G401 (cell line): ENCODE measurements at regions not wholly inside any gene's neighbourhood (a gene's known extent, or its start where the extent isn't known, plus 50 kb on each side); places are given as distances from the start of the nearest gene placed in this dataset.

Source experiments
- DNase-seq: peaks from one replicate; pipeline ENCODE4 v3.0.0-alpha.2; 2015; ENCODE audit warnings: low spot score
- in situ Hi-C: cut with HindIII; loops from 2 replicates; pipeline ENCODE4 v1.10.0; 2016; ENCODE audit warnings: low sequenced_read_pairs, mixed read lengths

- in situ Hi-C loops, result no loop called here
- no peak for DNase-seq
Measured at GRCh38 chr4:54940996-54941865, 184.2 kb downstream of the KDR start.

- in situ Hi-C loops, result no loop called here
- no peak for DNase-seq
Measured at GRCh38 chr4:54937501-54937900, 187.9 kb downstream of the KDR start.

GRCh38 chr4:54933579-54933978, 191.8 kb downstream of the KDR start:
- in situ Hi-C loops, result no loop called here
- DNase-seq, result no peak

GRCh38 chr4:54930226-54930625, 195.2 kb downstream of the KDR start:
- no peak for DNase-seq
- in situ Hi-C loops, result no loop called here

- DNase-seq, result no peak
- in situ Hi-C loops, result no loop called here
Measured at GRCh38 chr4:54929459-54929858, 195.9 kb downstream of the KDR start.

- in situ Hi-C loops, result no loop called here
- DNase-seq, result no peak
Measured at GRCh38 chr4:54924891-54925290, 200.5 kb downstream of the KDR start.

GRCh38 chr4:54915276-54915675, 210.1 kb downstream of the KDR start:
- in situ Hi-C loops, result no loop called here
- no peak for DNase-seq

GRCh38 chr4:54914781-54915180, 210.6 kb downstream of the KDR start:
- in situ Hi-C loops, result no loop called here
- no peak for DNase-seq

GRCh38 chr4:54913751-54914526, 211.5 kb downstream of the KDR start:
- no peak for DNase-seq
- in situ Hi-C loops, result no loop called here

GRCh38 chr4:54912155-54912554, 213.2 kb downstream of the KDR start:
- in situ Hi-C loops, result no loop called here
- DNase-seq, result no peak

GRCh38 chr4:54909961-54910360, 215.4 kb downstream of the KDR start:
- in situ Hi-C loops, result no loop called here
- DNase-seq, result no peak

- in situ Hi-C loops, result no loop called here
- no peak for DNase-seq
Measured at GRCh38 chr4:54908763-54909162, 216.6 kb downstream of the KDR start.

GRCh38 chr4:54904953-54905352, 220.4 kb downstream of the KDR start:
- in situ Hi-C loops, result no loop called here
- DNase-seq, result no peak

GRCh38 chr4:54902976-54903375, 222.4 kb downstream of the KDR start:
- in situ Hi-C loops, result no loop called here
- DNase-seq, result no peak

GRCh38 chr4:54902271-54902670, 223.1 kb downstream of the KDR start:
- DNase-seq, result no peak

GRCh38 chr4:54901202-54901601, 224.2 kb downstream of the KDR start:
- DNase-seq, result no peak
- in situ Hi-C loops, result no loop called here

More at GRCh38 chr4:54902271-54902670, 223.1 kb downstream of the KDR start:
- in situ Hi-C loops, result no loop called here

- in situ Hi-C loops, result no loop called here
- no peak for DNase-seq
Measured at GRCh38 chr4:54898656-54899340, 226.6 kb downstream of the KDR start.

GRCh38 chr4:54898056-54898562, 227.3 kb downstream of the KDR start:
- in situ Hi-C loops, result no loop called here
- no peak for DNase-seq

- in situ Hi-C loops, result no loop called here
- no peak for DNase-seq
Measured at GRCh38 chr4:54897590-54897989, 227.8 kb downstream of the KDR start.

GRCh38 chr4:54882616-54883015, 224.9 kb downstream of the KIT start:
- in situ Hi-C loops, result no loop called here
- DNase-seq, result no peak
